VCaP (cell line): ENCODE measurements at regions not wholly inside any gene's neighbourhood (a gene's known extent, or its start where the extent isn't known, plus 50 kb on each side); places are given as distances from the start of the nearest gene placed in this dataset.

Experiments used
- H3K27ac ChIP-seq: fragments of 450-650 bp; 2 replicates; pipeline ENCODE4 v1.5.1; 2017
- TF ChIP-seq, protein P1 (sequence below): fragments of 450-650 bp; conservative IDR thresholded peaks from 2 replicates; pipeline ENCODE4 v1.5.1; 2017; ENCODE audit warnings: mild to moderate bottlenecking, moderate library complexity

DNA sequence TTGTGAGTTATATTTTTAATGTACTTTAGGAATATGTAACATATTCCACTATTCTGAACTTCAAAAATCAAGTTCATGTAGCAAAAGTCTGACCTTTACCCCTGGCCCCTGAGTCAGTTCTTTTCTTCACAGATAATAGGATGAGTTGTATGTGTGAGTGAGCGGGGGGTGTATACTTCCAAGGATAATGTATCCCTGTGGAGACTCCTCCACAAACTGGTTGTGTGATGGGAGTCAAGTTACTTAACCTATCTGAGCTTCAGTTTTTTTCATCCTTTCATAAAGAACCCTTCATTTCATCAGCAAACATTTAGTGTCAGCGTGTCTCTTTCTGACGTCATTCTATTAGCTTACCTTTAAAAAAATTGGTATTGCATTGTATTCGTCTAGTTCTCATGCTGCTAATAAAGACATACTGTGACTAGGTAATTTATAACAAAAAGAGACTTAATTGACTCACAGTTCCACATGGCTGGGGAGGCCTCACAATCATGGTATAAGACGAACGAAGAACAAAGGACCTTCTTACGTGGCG lies 288.1 kb upstream of the GPC6 start:
- no peak overlapping the region for H3K27ac ChIP-seq
- TF ChIP-seq, protein P1, sequence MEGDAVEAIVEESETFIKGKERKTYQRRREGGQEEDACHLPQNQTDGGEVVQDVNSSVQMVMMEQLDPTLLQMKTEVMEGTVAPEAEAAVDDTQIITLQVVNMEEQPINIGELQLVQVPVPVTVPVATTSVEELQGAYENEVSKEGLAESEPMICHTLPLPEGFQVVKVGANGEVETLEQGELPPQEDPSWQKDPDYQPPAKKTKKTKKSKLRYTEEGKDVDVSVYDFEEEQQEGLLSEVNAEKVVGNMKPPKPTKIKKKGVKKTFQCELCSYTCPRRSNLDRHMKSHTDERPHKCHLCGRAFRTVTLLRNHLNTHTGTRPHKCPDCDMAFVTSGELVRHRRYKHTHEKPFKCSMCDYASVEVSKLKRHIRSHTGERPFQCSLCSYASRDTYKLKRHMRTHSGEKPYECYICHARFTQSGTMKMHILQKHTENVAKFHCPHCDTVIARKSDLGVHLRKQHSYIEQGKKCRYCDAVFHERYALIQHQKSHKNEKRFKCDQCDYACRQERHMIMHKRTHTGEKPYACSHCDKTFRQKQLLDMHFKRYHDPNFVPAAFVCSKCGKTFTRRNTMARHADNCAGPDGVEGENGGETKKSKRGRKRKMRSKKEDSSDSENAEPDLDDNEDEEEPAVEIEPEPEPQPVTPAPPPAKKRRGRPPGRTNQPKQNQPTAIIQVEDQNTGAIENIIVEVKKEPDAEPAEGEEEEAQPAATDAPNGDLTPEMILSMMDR: no peak

DNA sequence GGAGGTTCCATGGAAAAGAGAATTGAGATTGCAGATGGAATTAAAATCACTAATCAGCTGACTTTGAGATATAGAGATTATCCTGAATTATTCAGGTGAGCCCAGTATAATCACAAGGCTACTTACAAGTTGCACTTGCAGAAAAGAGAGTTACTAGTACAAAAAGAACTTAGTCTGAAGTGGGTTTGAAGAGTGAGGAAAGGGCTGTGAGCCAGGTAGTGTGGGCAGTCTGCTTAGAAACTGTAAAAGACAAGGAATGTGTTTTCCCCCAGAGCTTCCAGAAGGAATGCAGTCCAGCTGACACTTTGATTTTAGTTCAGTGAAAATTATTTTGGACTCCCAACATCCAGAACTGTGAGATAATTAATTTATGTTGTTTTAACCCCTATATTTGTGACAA lies 285.4 kb upstream of the GPC6 start:
- TF ChIP-seq, protein P1: no peak
- H3K27ac ChIP-seq: no peak overlapping the region

DNA sequence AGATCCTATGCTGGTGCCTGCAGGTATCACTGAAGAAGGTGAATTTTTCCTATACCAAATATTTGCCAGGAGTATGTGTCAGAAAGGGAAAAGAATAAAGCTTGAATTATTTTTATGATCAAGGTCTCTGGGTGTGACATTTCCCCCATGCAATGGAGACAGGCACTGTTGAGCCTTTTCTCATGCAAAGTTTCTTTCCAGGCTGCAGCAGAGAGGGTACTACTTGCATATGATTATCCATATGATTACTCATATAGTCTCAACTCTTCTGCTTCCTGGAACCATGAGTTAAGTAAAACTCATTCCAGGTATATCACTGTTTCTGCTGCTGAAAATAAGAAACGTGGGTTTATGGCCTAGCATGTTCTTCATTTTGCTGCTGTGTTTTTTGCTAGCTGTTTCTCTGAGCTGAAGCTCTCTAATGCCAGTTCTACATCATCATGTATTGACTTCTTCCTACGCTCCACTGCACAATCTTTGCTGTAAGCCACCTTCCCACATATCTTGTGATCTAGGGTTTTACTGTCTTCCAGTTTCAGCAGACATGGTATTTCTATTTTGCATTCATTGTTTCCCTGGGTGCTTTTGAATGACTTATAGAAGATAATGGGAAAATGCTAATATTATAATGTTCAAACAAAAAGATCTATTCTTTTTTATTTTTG lies 278.7 kb upstream of the GPC6 start:
- TF ChIP-seq, protein P1: no peak
- H3K27ac ChIP-seq: peak overlapping the region; percentile 60

DNA sequence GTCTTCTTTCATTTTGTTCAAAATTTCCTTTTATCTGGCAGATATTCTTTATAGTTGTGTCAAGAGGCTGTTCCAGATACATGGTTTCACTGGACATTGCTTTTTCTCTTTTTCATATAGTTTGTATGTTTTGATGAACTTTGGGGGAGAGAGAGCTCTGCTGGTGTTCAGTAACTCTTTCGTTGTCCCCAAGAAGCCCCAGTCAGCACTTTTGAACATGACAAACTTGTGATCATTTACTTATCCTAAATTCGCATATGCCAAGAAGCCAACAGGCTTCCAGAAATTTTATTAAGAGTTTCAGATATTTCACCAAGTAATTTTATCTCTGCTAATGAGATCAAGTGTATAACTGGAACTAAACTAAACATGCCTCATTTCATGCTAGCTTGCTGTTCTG lies 275.8 kb upstream of the GPC6 start:
- TF ChIP-seq, protein P1: no peak
- H3K27ac ChIP-seq: peak overlapping the region; percentile 5; the same call in 1 of the 2 replicates

DNA sequence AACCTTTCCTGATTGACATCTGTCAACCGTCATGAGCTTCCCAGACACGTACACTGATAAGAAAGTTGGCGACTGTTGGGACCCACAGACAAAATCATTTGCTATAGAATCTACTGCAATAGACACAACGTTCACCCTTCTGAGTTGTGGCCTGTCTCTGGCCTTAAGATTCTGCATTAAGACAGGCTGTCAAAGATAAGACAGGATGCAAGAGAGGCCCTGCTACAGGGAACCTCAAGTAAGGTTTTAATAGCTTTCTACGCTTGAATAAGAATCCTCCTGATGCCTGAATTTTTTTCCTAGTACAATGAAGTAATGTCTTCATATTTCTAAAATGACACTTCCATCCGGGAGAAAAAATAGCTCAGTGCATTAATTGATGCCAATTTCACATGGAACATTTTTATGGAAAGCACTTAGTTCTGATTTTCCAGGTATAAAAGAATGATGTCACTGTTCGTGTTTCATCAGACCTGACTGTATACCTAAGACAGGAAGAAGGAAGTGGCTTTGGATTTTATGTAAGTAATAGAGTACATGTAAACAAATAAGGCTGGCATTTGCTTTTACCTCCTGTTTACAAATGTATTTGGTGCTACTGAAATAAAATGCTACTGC lies 275.2 kb upstream of the GPC6 start:
- peak overlapping the region; percentile 5; the same call in 1 of the 2 replicates for H3K27ac ChIP-seq
- TF ChIP-seq, protein P1: no peak

DNA sequence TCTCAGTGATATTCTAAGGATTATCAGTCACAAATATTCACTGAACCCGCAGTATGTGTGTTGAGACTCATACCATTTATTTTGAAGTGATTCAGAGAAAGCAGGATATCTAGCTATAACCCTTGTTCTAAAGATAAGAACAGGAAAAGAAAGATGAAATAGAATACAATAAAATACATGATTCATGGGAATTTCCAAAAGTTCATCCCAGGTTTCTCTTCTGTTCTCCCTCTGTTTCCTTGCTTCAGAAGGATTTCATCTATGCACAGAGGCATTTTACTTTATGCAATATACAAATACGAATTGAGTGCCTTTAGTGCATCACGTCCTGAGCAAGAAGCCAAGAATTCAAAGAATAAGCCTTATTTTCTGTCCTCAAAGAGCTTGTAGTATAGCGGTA lies 274.4 kb upstream of the GPC6 start:
- TF ChIP-seq, protein P1: no peak
- H3K27ac ChIP-seq: no peak overlapping the region; the same call in 1 of the 2 replicates

DNA sequence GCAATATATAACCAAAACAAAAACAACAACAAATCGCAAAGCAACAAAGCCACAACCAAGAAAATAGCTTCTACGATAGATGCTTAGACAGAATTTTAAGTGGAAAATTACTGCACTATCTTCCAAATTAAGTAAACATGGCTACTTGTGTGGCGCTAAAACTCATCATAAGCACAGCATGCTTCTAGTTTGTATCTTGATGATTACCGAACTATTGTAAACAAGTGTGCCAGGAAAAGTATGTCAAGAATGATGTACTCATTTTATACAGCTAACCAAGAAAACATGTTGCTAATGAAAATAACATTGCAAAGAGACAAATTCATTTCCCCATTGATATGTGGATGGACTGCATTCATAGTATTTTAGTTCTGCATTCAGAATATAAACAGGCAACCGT lies 271.9 kb upstream of the GPC6 start:
- TF ChIP-seq, protein P1: no peak
- H3K27ac ChIP-seq: no peak overlapping the region
